ENCODE measurements at regions not wholly inside any gene's neighbourhood (a gene's known extent, or its start where the extent isn't known, plus 50 kb on each side); places are given as distances from the start of the nearest gene placed in this dataset.
A peak's percentile ranks its signal among the peaks of the same experiment; 100 is the strongest.

DNA sequence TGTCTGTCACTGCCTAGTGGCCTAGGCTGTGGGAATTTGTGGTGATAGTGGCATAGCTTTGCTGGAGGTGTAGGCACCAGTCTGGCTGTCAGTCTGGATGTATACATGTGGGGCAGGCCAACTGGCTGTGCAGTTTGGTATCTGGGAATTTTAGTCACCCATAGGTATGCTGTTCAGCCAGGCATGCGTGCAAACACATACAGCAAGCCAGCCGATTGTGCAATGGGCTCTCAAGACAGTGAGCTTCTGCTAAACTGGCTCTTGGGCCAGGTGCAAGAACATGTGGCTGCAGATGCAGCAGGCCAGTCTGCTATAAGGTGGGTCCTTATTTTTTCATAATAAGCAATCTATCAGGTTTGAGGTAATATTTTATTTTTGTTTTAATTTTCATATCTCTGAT lies 87.1 kb upstream of the PLSCR5 start:
- POLR2A ChIA-PET = no interaction called here
- CTCF ChIA-PET = no interaction called here
- TF ChIP-seq BHLHE40 (IDR thresholded peaks at IDR 0.05; ENCODE audit: borderline replicate concordance) (no peak), SP1 (IDR thresholded peaks at IDR 0.05) (no peak), SUZ12 (IDR thresholded peaks at IDR 0.05) (no peak), LEF1 (IDR thresholded peaks at IDR 0.05; ENCODE audit: borderline replicate concordance) (no peak), L3MBTL2 (conservative IDR thresholded peaks at IDR 0.05) (no peak), TARDBP (IDR thresholded peaks at IDR 0.05) (no peak), FOXK2 (IDR thresholded peaks at IDR 0.05) (no peak), NFRKB (IDR thresholded peaks at IDR 0.05) (no peak), ARNT (IDR thresholded peaks at IDR 0.05) (no peak), CTBP1 (IDR thresholded peaks at IDR 0.05; ENCODE audit: borderline replicate concordance) (no peak), ELF4 (IDR thresholded peaks at IDR 0.05) (no peak), FOXM1 (IDR thresholded peaks at IDR 0.05; ENCODE audit: borderline replicate concordance) (no peak), FOXA1 (IDR thresholded peaks at IDR 0.05) (no peak), HDGF (IDR thresholded peaks at IDR 0.05; ENCODE audit: borderline replicate concordance) (no peak)
- TF ChIP-seq, protein P1, sequence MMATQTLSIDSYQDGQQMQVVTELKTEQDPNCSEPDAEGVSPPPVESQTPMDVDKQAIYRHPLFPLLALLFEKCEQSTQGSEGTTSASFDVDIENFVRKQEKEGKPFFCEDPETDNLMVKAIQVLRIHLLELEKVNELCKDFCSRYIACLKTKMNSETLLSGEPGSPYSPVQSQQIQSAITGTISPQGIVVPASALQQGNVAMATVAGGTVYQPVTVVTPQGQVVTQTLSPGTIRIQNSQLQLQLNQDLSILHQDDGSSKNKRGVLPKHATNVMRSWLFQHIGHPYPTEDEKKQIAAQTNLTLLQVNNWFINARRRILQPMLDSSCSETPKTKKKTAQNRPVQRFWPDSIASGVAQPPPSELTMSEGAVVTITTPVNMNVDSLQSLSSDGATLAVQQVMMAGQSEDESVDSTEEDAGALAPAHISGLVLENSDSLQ (IDR thresholded peaks at IDR 0.05) = no peak
- no peak for DNase-seq (ENCODE audit: extremely low spot score)

DNA sequence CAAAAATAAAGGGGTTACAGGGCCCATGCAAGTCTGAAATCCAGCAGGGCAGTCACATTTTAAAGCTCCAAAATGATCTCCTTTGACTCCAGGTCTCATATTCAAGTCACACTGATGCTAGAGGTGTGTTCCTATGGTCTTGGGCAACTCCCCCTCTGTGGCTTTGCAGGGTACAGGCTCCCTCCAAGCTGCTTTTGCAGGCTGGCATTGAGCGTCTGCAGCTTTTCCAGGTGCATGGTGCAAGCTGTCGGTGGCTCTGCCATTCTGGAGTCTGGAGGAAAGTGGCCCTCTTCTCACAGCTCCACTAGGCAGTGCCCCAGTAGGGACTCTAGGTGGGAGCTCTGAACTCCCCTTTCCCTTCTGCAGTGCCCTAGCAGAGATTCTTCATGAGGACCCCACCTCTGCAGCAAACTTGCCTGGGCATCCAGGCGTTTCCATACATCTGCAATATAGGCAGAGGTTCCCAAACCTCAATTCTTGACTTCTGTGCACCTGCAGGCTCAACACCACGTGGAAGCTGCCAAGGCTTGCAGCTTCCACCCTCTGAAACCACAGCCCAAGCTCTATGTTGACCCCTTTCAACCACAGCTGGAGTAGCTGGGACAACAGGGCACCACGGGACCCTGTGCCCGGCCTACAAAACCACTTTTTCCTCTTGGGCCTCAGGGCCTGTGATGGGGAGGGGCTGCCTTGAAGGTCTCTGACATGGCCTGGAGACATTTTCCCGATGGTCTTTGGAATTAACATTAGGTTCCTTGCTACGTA lies 80.1 kb upstream of the PLSCR5 start:
- no peak for TF ChIP-seq FOXA1 (IDR thresholded peaks at IDR 0.05)
- TF ChIP-seq TARDBP (IDR thresholded peaks at IDR 0.05) = no peak
- no peak for TF ChIP-seq LEF1 (IDR thresholded peaks at IDR 0.05; ENCODE audit: borderline replicate concordance)
- no peak for TF ChIP-seq L3MBTL2 (conservative IDR thresholded peaks at IDR 0.05)
- TF ChIP-seq NFRKB (IDR thresholded peaks at IDR 0.05) = no peak
- TF ChIP-seq ELF4 (IDR thresholded peaks at IDR 0.05) = no peak
- no peak for TF ChIP-seq HDGF (IDR thresholded peaks at IDR 0.05; ENCODE audit: borderline replicate concordance)
- TF ChIP-seq SP1 (IDR thresholded peaks at IDR 0.05) = no peak
- no peak for TF ChIP-seq CTBP1 (IDR thresholded peaks at IDR 0.05; ENCODE audit: borderline replicate concordance)
- TF ChIP-seq, protein P1 (IDR thresholded peaks at IDR 0.05) = no peak
- TF ChIP-seq FOXM1 (IDR thresholded peaks at IDR 0.05; ENCODE audit: borderline replicate concordance) = no peak
- no peak for TF ChIP-seq ARNT (IDR thresholded peaks at IDR 0.05)
- TF ChIP-seq FOXK2 (IDR thresholded peaks at IDR 0.05) = no peak
- TF ChIP-seq ZNF384 (IDR thresholded peaks at IDR 0.05) = no peak
- TF ChIP-seq SUZ12 (IDR thresholded peaks at IDR 0.05) = no peak
- TF ChIP-seq BHLHE40 (IDR thresholded peaks at IDR 0.05; ENCODE audit: borderline replicate concordance) = no peak
- POLR2A ChIA-PET = no interaction called here
- no peak for DNase-seq (ENCODE audit: extremely low spot score)
- CTCF ChIA-PET = no interaction called here

DNA sequence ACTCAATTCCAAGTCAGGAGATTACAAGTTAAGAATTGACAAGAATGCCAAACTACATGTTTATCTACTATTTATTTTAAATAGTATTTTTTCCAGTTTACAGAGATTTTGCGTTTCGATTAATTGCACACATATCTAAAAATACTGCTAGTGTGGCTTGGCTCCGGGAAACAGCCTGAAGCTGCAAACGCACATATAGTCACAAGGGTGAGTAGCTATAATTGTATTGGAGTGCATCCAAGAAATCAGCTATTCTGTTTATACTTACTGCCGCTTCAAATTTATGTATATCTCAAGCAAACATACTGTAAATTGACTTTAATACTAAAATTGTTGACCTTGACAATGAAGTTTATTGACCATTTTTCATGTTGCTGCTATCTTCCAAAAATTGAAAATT lies 77.0 kb upstream of the PLSCR5 start:
- TF ChIP-seq, protein P1 (IDR thresholded peaks at IDR 0.05) = no peak
- TF ChIP-seq NFRKB (IDR thresholded peaks at IDR 0.05) (no peak), TARDBP (IDR thresholded peaks at IDR 0.05) (no peak), ZNF384 (IDR thresholded peaks at IDR 0.05) (no peak)
- CTCF ChIA-PET = no interaction called here
- DNase-seq (ENCODE audit: extremely low spot score) = no peak
- POLR2A ChIA-PET = no interaction called here

DNA sequence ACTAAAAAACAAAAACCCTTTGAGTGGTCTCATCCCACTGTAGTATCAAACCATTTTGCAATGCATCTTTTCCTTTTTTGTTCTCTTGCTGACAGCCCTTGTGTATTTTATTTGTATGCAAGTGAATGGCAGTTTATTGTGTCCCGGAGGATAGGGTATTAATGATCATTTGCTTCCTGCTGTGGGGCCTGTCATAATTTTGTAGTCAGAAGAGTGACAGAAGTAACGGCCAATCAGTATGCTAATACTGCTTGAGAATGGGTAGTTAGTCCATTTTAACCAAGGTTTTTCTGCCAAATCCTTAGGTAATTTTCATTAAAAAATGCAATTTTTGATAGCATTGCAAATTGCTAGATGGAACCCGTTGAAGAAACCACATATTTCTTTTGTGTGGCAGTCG lies 75.5 kb upstream of the PLSCR5 start:
- POLR2A ChIA-PET = no interaction called here
- CTCF ChIA-PET = no interaction called here
- DNase-seq (ENCODE audit: extremely low spot score) = no peak
- TF ChIP-seq BHLHE40 (IDR thresholded peaks at IDR 0.05; ENCODE audit: borderline replicate concordance) (no peak), NFRKB (IDR thresholded peaks at IDR 0.05) (no peak)
- TF ChIP-seq, protein P1 (IDR thresholded peaks at IDR 0.05) = peak; percentile 95

DNA sequence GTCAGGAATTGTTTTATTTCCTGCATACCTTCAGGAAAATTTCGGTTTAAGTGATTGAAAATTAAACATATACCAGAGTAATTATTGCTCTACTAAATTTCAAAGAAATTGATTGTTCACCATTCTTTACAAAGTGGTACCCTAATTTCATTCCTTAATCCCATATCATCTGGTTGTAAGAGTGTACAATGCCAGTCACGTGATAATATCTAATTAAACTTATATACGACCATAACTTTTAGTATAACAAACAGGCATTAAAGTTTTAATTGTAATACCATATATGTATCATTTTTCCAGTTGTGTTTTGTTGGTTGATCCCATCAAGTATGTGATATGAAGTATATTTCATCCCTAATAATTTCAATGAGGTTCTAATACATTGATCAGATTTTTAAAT lies 74.8 kb upstream of the PLSCR5 start:
- TF ChIP-seq, protein P1 (IDR thresholded peaks at IDR 0.05) = no peak
- TF ChIP-seq CTBP1 (IDR thresholded peaks at IDR 0.05; ENCODE audit: borderline replicate concordance) = no peak
- TF ChIP-seq LEF1 (IDR thresholded peaks at IDR 0.05; ENCODE audit: borderline replicate concordance) = no peak
- TF ChIP-seq ARNT (IDR thresholded peaks at IDR 0.05) = no peak
- TF ChIP-seq HDGF (IDR thresholded peaks at IDR 0.05; ENCODE audit: borderline replicate concordance) = no peak
- TF ChIP-seq BHLHE40 (IDR thresholded peaks at IDR 0.05; ENCODE audit: borderline replicate concordance) = no peak
- TF ChIP-seq SUZ12 (IDR thresholded peaks at IDR 0.05) = no peak
- no peak for TF ChIP-seq ZNF384 (IDR thresholded peaks at IDR 0.05)
- TF ChIP-seq NFRKB (IDR thresholded peaks at IDR 0.05) = no peak
- no peak for TF ChIP-seq L3MBTL2 (conservative IDR thresholded peaks at IDR 0.05)
- TF ChIP-seq FOXA1 (IDR thresholded peaks at IDR 0.05) = no peak
- TF ChIP-seq TARDBP (IDR thresholded peaks at IDR 0.05) = no peak
- TF ChIP-seq ELF4 (IDR thresholded peaks at IDR 0.05) = no peak
- ChIA-PET CTCF (no interaction called here), POLR2A (no interaction called here)
- no peak for DNase-seq (ENCODE audit: extremely low spot score)

Measured in HEK293T (cell line).